Endothelial cell of umbilical vein (primary cell): ENCODE measurements at regions not wholly inside any gene's neighbourhood (a gene's known extent, or its start where the extent isn't known, plus 50 kb on each side); places are given as distances from the start of the nearest gene placed in this dataset.

ENCODE experiments used
- BruUV-seq: library from RNA; stranded (reverse); fragments of 400-500 nt; replicated peaks from 2 replicates; lab custom pipeline; 2021; lab: Mats Ljungman, UMichigan
- CTCF ChIA-PET: fragments of 300-600, 350-600 bp; sonication (Branson Sonifier 250); formaldehyde crosslinking; loops from one replicate; lab custom pipeline; 2021; ENCODE audit warnings: antibody characterized with exemption, inconsistent platforms; lab: Charles Lee
- POLR2A ChIA-PET: fragments of 300-600, 350-600 bp; sonication (Branson Sonifier 250); formaldehyde crosslinking; loops from one replicate; lab custom pipeline; 2021; ENCODE audit warnings: antibody characterized with exemption, inconsistent platforms; lab: Charles Lee
- DNase-seq: peaks from one replicate; pipeline ENCODE4 v3.0.0-alpha.2; 2011; ENCODE audit warnings: low read depth, low spot score
- FAIRE-seq: peaks from 2 replicates; lab custom pipeline; 2011; peaks lifted over from hg19 to GRCh38; lab: Jason Lieb, UNC
- H2AFZ ChIP-seq: 2 replicates; pipeline ENCODE4 v1.6.0; 2012; ENCODE audit warnings: low read depth, low read length, control low read depth, inconsistent platforms
- H3K27ac ChIP-seq: 2 replicates; pipeline ENCODE4 v1.5.1; 2011; ENCODE audit warnings: low read depth, mild to moderate bottlenecking, control low read depth, low read length, moderate library complexity; ENCODE audit not compliant: insufficient read depth
- H3K27me3 ChIP-seq, 2 experiments: 2 replicates each; pipeline versions ENCODE4 v1.6.0 to v1.6.1; 2011; ENCODE audit warnings: low read length in 2 of 2, mixed read lengths in 1 of 2; ENCODE audit not compliant: control insufficient read depth in 2 of 2, insufficient read depth in 2 of 2
- H3K36me3 ChIP-seq, 2 experiments: 2 replicates in 1 of 2; 3 replicates in 1 of 2; pipeline ENCODE4 v1.5.1; 2011; ENCODE audit warnings: low read length in 2 of 2, mild to moderate bottlenecking in 1 of 2, moderate library complexity in 1 of 2; ENCODE audit not compliant: control insufficient read depth in 2 of 2, insufficient read depth in 2 of 2; ENCODE audit errors: extremely low read depth in 1 of 2
- H3K4me1 ChIP-seq: 3 replicates; pipeline ENCODE4 v1.5.1; 2011; ENCODE audit warnings: mild to moderate bottlenecking, low read length; ENCODE audit not compliant: control insufficient read depth, insufficient read depth; ENCODE audit errors: extremely low read depth
- H3K4me2 ChIP-seq: 2 replicates; pipeline ENCODE4 v1.6.1; 2011; ENCODE audit warnings: low read length, control low read depth, mixed read lengths; ENCODE audit not compliant: insufficient read depth
- H3K4me3 ChIP-seq, 3 experiments: fragments of 200-600 bp in 1 of 3; sonication (generic), shearing (Covaris generic) in 1 of 3; replicated peaks in 1 of 3; 2 replicates each; pipeline ENCODE4 v1.5.1; 2011 to 2016; ENCODE audit warnings: control low read depth in 3 of 3, low read length in 3 of 3, mild to moderate bottlenecking in 2 of 3, inconsistent platforms in 1 of 3, low read depth in 1 of 3, moderate library complexity in 1 of 3; ENCODE audit not compliant: insufficient read depth in 1 of 3
- H3K79me2 ChIP-seq: 2 replicates; pipeline ENCODE4 v1.6.0; 2012; ENCODE audit warnings: low read length, inconsistent platforms; ENCODE audit not compliant: control insufficient read depth, insufficient read depth
- H3K9ac ChIP-seq: replicated peaks from 2 replicates; pipeline ENCODE3; 2011; ENCODE audit warnings: low read length, control low read depth; ENCODE audit not compliant: insufficient read depth; ENCODE audit errors: extremely low read depth
- H3K9me1 ChIP-seq: replicated peaks from 3 replicates; pipeline ENCODE4 v1.6.0; 2011; ENCODE audit warnings: mild to moderate bottlenecking, low read length; ENCODE audit not compliant: control insufficient read depth, insufficient read depth; ENCODE audit errors: extremely low read depth
- H3K9me3 ChIP-seq: replicated peaks from 2 replicates; pipeline ENCODE4 v1.5.1; 2012; ENCODE audit warnings: low read length, inconsistent platforms; ENCODE audit not compliant: control insufficient read depth, insufficient read depth
- H4K20me1 ChIP-seq: replicated peaks from 2 replicates; pipeline ENCODE3; 2011; ENCODE audit warnings: mild to moderate bottlenecking, low read length; ENCODE audit not compliant: control insufficient read depth, insufficient read depth; ENCODE audit errors: extremely low read depth
- EZH2 ChIP-seq: IDR thresholded peaks from 2 replicates; pipeline ENCODE4 v1.6.1; 2012; ENCODE audit warnings: borderline replicate concordance, low read depth, mild to moderate bottlenecking, moderate library complexity, low read length, inconsistent platforms; ENCODE audit not compliant: severe bottlenecking
- FOS ChIP-seq: IDR thresholded peaks from 2 replicates; pipeline ENCODE4 v1.6.1; 2011; ENCODE audit warnings: mild to moderate bottlenecking, low read length, moderate library complexity, borderline replicate concordance; ENCODE audit not compliant: insufficient read depth
- GATA2 ChIP-seq: IDR thresholded peaks from 2 replicates; pipeline ENCODE4 v1.7.0; 2011; ENCODE audit warnings: low read depth, mild to moderate bottlenecking, moderate library complexity, mixed read lengths, low read length; ENCODE audit not compliant: insufficient read length, insufficient read depth
- JUN ChIP-seq: IDR thresholded peaks from 2 replicates; pipeline ENCODE4 v1.6.1; 2011; ENCODE audit warnings: borderline replicate concordance, low read depth; ENCODE audit not compliant: insufficient read length, insufficient read depth
- MYC ChIP-seq: IDR thresholded peaks from one replicate; pipeline ENCODE4 v1.6.1; 2011; ENCODE audit warnings: mild to moderate bottlenecking, low read depth, low read length
- POLR2A ChIP-seq: IDR thresholded peaks from 2 replicates; pipeline ENCODE4 v1.6.1; 2012; ENCODE audit warnings: low read depth, mild to moderate bottlenecking, control low read depth, low read length
- POLR2AphosphoS5 ChIP-seq: IDR thresholded peaks from 2 replicates; pipeline ENCODE4 v1.6.1; 2012; ENCODE audit warnings: low read depth, mild to moderate bottlenecking, control low read depth, low read length, moderate library complexity; ENCODE audit not compliant: insufficient read depth
- dilution Hi-C: fragments of 300-500 bp; cut with MboI; formaldehyde crosslinking; loops from one replicate; pipeline ENCODE4 v1.15.0; 2019; ENCODE audit warnings: low sequenced_read_pairs; ENCODE audit not compliant: extremely low pct_ligation_motif_present
- intact Hi-C: fragments of 100-400 bp; cut with micrococcal nuclease; formaldehyde crosslinking; loops from one replicate; pipeline ENCODE4 v1.10.0; 2022
- TF ChIP-seq, protein P1 (sequence below), 2 donors: IDR thresholded peaks; 1 replicate in 1 of 2; 2 replicates in 1 of 2; pipeline ENCODE4 v1.5.1; 2011; ENCODE audit warnings: low read length in 2 of 2, mild to moderate bottlenecking in 2 of 2, moderate library complexity in 2 of 2, control low read depth in 1 of 2, inconsistent platforms in 1 of 2, low read depth in 1 of 2; ENCODE audit not compliant: insufficient read depth in 1 of 2; ENCODE audit errors: extremely low read depth in 1 of 2
- TF ChIP-seq, protein P2 (sequence below): IDR thresholded peaks from 2 replicates; pipeline ENCODE4 v1.6.1; 2011; ENCODE audit not compliant: insufficient read depth, insufficient read length

DNA sequence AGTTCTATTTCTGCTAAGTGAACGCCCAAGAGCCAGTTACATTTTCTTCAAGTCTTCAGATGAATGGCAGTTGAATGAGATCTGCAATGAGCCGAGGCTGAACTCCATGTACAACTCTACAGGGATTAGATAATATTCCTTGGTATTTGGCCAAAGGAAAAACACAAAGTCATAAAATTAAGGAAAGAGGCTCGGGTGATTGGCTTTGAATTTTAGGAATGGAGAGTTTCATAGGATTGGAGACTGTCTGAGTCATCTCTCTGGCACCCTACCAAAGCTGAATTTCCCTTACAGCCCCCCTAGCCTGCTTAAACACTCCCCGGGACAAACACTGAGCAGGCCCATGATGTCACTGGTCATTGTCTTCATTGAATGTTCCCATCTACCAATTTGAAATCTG, 188.0 kb upstream of the C1QTNF7 start:
- Histone ChIP-seq H4K20me1 (no peaks in the 10 kb centered on the region), H3K9me3 (no peaks in the 10 kb centered on the region), H3K27me3 (no peaks in the 10 kb centered on the region), H3K27ac (no peak overlapping the region), H3K4me1 (no peaks in the 10 kb centered on the region), H3K9me1 (no peaks in the 10 kb centered on the region), H3K9ac (no peak overlapping the region), H3K4me2 (no peak overlapping the region), H3K36me3 (no peaks in the 10 kb centered on the region), H2AFZ (no peak overlapping the region), H3K79me2 (no peaks in the 10 kb centered on the region), H3K4me3 (no peak overlapping the region)
- intact Hi-C loops: loop anchor here (2.0 to 10.0 kb wide), 2 partner anchors 157 to 415 kb away; partner anchors contain the start of gene FBXL5
- dilution Hi-C loops: no loop called here
- FAIRE-seq (no peak), DNase-seq (no peak)
- CTCF ChIA-PET: no interaction called here
- POLR2A ChIA-PET: no interaction called here
- BruUV-seq: no TSS peak
- no peak for TF ChIP-seq EZH2
- TF ChIP-seq, protein P1, sequence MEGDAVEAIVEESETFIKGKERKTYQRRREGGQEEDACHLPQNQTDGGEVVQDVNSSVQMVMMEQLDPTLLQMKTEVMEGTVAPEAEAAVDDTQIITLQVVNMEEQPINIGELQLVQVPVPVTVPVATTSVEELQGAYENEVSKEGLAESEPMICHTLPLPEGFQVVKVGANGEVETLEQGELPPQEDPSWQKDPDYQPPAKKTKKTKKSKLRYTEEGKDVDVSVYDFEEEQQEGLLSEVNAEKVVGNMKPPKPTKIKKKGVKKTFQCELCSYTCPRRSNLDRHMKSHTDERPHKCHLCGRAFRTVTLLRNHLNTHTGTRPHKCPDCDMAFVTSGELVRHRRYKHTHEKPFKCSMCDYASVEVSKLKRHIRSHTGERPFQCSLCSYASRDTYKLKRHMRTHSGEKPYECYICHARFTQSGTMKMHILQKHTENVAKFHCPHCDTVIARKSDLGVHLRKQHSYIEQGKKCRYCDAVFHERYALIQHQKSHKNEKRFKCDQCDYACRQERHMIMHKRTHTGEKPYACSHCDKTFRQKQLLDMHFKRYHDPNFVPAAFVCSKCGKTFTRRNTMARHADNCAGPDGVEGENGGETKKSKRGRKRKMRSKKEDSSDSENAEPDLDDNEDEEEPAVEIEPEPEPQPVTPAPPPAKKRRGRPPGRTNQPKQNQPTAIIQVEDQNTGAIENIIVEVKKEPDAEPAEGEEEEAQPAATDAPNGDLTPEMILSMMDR (IDR thresholded peaks at IDR 0.05; ENCODE audit: extremely low read depth in 1 of 2, insufficient read depth in 1 of 2, low read depth in 1 of 2, low read length in 2 of 2): no peak
- TF ChIP-seq GATA2: no peak
- TF ChIP-seq FOS: no peak
- TF ChIP-seq, protein P2, sequence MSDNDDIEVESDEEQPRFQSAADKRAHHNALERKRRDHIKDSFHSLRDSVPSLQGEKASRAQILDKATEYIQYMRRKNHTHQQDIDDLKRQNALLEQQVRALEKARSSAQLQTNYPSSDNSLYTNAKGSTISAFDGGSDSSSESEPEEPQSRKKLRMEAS: no peak
- TF ChIP-seq POLR2A: no peak
- TF ChIP-seq MYC: no peak
- no peak for TF ChIP-seq JUN
- TF ChIP-seq POLR2AphosphoS5: no peak
